Heart left ventricle (tissue), 13 donors: ENCODE measurements at regions not wholly inside any gene's neighbourhood (a gene's known extent, or its start where the extent isn't known, plus 50 kb on each side); places are given as distances from the start of the nearest gene placed in this dataset.

ENCODE experiments used
- CTCF ChIP-seq, 12 donors: fragments of 200-600 bp; sonication (generic) in 4 of 12; IDR thresholded peaks; one replicate each; pipeline versions ENCODE4 v1.5.0 to v1.8.0; 2018 to 2022; ENCODE audit warnings: antibody characterized with exemption in 12 of 12, mild to moderate bottlenecking in 5 of 12
- POLR2A ChIP-seq, 2 donors: fragments of 450-650 bp; IDR thresholded peaks; one replicate each; pipeline ENCODE4 v1.6.1; 2017; ENCODE audit warnings: antibody characterized with exemption in 2 of 2, mild to moderate bottlenecking in 2 of 2, moderate library complexity in 2 of 2
- donor health status: ischemic (EF 13 %, LVEDD 7.1; RV severe dilation, severe dysfunction).
- donor health status: DM: no; HTN: yes; CAD: no.
- donor health status: DM: no; HTN: no; CAD: no.
- donor health status: ischemic (EF 25% LVEDD 6.9; RV normal size, moderate dysfunction).
- donor health status: ischemic (EF 25% LVEDD 5.7; RV mildly dilated, moderate dysfunction).
- donor health status: ischemic (EF 35%, LVEDD 5.7; RV mildly dilated, moderate dysfunction).
- donor health status: nonischemic (EF 11% LVEDD 7.7; RV severe dilation, severe dysfunction).
- donor health status: DM: yes; HTN: yes; CAD: no.
- donor health status: PGD.
- donor health status: ischemic (EF 29% LVEDD 5.4; RV normal size, mild dysfunction).
- donor health status: nonischemic (EF 23%, LVEDD 6.1; RV moderate dilation, normal function).

GRCh38 chr2:147487286-147487977, 357.4 kb upstream of the ACVR2A start:
- TF ChIP-seq CTCF (IDR thresholded peaks at IDR 0.05): no peak
- TF ChIP-seq POLR2A (IDR thresholded peaks at IDR 0.05): no peak
